ENCODE measurements at regions not wholly inside any gene's neighbourhood (a gene's known extent, or its start where the extent isn't known, plus 50 kb on each side); places are given as distances from the start of the nearest gene placed in this dataset.

DNA sequence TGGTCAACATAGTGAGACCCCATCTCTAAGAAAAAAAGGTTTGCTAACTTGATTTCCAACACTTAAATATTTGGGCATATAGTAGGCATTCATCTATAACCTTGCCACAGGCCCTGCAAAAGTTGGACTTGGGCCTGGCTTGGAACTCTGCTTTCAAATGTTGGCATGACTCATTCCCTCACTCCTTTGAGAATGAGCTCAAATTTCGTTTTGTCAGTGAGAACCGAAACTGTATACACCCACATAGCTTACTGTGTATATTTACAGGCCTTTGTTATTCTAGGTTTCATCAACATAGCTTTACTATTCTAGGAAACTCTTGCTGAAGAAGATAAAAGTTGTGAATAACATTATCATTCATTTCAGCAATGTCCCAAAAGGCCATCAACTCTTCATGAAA lies 88.7 kb upstream of the ELOVL6 start:
- Histone ChIP-seq H4K20me1 (ENCODE audit: insufficient read depth, low read length) (no peaks in the 10 kb centered on the region), H3K4me2 (ENCODE audit: low read depth, low read length) (no peak overlapping the region), H3K27ac (ENCODE audit: extremely low read length, insufficient read depth, low read length) (no peak overlapping the region), H3K4me3 (replicated peaks in 1 of 3; ENCODE audit: insufficient read depth in 1 of 3, low read depth in 2 of 3, low read length in 3 of 3) (no peak overlapping the region), H3K9ac (ENCODE audit: insufficient read depth, low read depth, low read length) (no peak overlapping the region), H3K4me1 (ENCODE audit: insufficient read depth, low read length) (no peaks in the 10 kb centered on the region), H3K9me3 (ENCODE audit: low read length) (no peaks in the 10 kb centered on the region), H3K27me3 (ENCODE audit: control insufficient read depth in 1 of 2, insufficient read depth in 2 of 2, low read length in 2 of 2) (peaks cover 0 to 1% of the 10 kb centered on the region in 2 experiments; a peak in 1 of 5 replicates), H3K36me3 (replicated peaks in 1 of 2; ENCODE audit: control insufficient read depth in 1 of 2, insufficient read depth in 2 of 2, low read length in 2 of 2) (no peaks in the 10 kb centered on the region), H2AFZ (ENCODE audit: low read length) (no peak overlapping the region), H3K79me2 (ENCODE audit: insufficient read depth, low read length) (no peaks in the 10 kb centered on the region)
- ChIA-PET POLR2A (no interaction called here), CTCF (ENCODE audit: low intra/inter-chr PET ratio, low total read pairs) (no interaction called here)
- 6% methylated on average over 2 of the region's 2 CpGs for WGBS (ENCODE audit: low lambda C conversion rate)
- FAIRE-seq (no peak), ATAC-seq (no peak), DNase-seq (ENCODE audit: low spot score) (no peak)
- no TSS peak for BruUV-seq (replicated peaks)
- intact Hi-C loops (cut with micrococcal nuclease; ENCODE audit: unreplicated experiment) (no loop called here), in situ Hi-C loops (cut with HindIII; ENCODE audit: extremely low pct_ligation_motif_present, low pct_unique_long_range_greater_than_20kb) (no loop called here)
- TF ChIP-seq, protein P1, sequence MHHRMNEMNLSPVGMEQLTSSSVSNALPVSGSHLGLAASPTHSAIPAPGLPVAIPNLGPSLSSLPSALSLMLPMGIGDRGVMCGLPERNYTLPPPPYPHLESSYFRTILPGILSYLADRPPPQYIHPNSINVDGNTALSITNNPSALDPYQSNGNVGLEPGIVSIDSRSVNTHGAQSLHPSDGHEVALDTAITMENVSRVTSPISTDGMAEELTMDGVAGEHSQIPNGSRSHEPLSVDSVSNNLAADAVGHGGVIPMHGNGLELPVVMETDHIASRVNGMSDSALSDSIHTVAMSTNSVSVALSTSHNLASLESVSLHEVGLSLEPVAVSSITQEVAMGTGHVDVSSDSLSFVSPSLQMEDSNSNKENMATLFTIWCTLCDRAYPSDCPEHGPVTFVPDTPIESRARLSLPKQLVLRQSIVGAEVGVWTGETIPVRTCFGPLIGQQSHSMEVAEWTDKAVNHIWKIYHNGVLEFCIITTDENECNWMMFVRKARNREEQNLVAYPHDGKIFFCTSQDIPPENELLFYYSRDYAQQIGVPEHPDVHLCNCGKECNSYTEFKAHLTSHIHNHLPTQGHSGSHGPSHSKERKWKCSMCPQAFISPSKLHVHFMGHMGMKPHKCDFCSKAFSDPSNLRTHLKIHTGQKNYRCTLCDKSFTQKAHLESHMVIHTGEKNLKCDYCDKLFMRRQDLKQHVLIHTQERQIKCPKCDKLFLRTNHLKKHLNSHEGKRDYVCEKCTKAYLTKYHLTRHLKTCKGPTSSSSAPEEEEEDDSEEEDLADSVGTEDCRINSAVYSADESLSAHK (CRISPR knock-in tag; IDR thresholded peaks at IDR 0.05; ENCODE audit: borderline replicate concordance), result no peak
- TF ChIP-seq POGZ (CRISPR knock-in tag; IDR thresholded peaks at IDR 0.05) (no peak), STAG1 (CRISPR knock-in tag; IDR thresholded peaks at IDR 0.05) (no peak), ZNF530 (CRISPR knock-in tag; IDR thresholded peaks at IDR 0.05; ENCODE audit: low read depth) (no peak), U2AF1 (optimal IDR thresholded peaks at IDR 0.05; ENCODE audit: low read depth, low read length) (no peak), ZNF367 (CRISPR knock-in tag; IDR thresholded peaks at IDR 0.05; ENCODE audit: borderline replicate concordance) (no peak)
- TF ChIP-seq, protein P2, sequence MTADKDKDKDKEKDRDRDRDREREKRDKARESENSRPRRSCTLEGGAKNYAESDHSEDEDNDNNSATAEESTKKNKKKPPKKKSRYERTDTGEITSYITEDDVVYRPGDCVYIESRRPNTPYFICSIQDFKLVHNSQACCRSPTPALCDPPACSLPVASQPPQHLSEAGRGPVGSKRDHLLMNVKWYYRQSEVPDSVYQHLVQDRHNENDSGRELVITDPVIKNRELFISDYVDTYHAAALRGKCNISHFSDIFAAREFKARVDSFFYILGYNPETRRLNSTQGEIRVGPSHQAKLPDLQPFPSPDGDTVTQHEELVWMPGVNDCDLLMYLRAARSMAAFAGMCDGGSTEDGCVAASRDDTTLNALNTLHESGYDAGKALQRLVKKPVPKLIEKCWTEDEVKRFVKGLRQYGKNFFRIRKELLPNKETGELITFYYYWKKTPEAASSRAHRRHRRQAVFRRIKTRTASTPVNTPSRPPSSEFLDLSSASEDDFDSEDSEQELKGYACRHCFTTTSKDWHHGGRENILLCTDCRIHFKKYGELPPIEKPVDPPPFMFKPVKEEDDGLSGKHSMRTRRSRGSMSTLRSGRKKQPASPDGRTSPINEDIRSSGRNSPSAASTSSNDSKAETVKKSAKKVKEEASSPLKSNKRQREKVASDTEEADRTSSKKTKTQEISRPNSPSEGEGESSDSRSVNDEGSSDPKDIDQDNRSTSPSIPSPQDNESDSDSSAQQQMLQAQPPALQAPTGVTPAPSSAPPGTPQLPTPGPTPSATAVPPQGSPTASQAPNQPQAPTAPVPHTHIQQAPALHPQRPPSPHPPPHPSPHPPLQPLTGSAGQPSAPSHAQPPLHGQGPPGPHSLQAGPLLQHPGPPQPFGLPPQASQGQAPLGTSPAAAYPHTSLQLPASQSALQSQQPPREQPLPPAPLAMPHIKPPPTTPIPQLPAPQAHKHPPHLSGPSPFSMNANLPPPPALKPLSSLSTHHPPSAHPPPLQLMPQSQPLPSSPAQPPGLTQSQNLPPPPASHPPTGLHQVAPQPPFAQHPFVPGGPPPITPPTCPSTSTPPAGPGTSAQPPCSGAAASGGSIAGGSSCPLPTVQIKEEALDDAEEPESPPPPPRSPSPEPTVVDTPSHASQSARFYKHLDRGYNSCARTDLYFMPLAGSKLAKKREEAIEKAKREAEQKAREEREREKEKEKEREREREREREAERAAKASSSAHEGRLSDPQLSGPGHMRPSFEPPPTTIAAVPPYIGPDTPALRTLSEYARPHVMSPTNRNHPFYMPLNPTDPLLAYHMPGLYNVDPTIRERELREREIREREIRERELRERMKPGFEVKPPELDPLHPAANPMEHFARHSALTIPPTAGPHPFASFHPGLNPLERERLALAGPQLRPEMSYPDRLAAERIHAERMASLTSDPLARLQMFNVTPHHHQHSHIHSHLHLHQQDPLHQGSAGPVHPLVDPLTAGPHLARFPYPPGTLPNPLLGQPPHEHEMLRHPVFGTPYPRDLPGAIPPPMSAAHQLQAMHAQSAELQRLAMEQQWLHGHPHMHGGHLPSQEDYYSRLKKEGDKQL (CRISPR knock-in tag; IDR thresholded peaks at IDR 0.05; ENCODE audit: low read depth), result no peak
- TF ChIP-seq, protein P3, sequence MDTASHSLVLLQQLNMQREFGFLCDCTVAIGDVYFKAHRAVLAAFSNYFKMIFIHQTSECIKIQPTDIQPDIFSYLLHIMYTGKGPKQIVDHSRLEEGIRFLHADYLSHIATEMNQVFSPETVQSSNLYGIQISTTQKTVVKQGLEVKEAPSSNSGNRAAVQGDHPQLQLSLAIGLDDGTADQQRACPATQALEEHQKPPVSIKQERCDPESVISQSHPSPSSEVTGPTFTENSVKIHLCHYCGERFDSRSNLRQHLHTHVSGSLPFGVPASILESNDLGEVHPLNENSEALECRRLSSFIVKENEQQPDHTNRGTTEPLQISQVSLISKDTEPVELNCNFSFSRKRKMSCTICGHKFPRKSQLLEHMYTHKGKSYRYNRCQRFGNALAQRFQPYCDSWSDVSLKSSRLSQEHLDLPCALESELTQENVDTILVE (CRISPR knock-in tag; IDR thresholded peaks at IDR 0.05), result no peak

Data from HepG2 (cell line).